ENCODE measurements at regions not wholly inside any gene's neighbourhood (a gene's known extent, or its start where the extent isn't known, plus 50 kb on each side); places are given as distances from the start of the nearest gene placed in this dataset.

GRCh38 chr13:106635616-106636015 lies 67.7 kb upstream of the ARGLU1 start:
- TF ChIP-seq JUND (IDR thresholded peaks at IDR 0.05), result no peak
- no peak for TF ChIP-seq SRF (IDR thresholded peaks at IDR 0.05; ENCODE audit: low read depth)
- TF ChIP-seq POLR2A (IDR thresholded peaks at IDR 0.05; ENCODE audit: borderline replicate concordance, extremely low read depth, insufficient read depth, insufficient read length), result no peak
- TF ChIP-seq CTCF (IDR thresholded peaks at IDR 0.05 in 2 of 3, conservative IDR thresholded peaks at IDR 0.05 in 1 of 3; ENCODE audit: borderline replicate concordance in 1 of 3, insufficient read depth in 1 of 3, low read depth in 2 of 3, low read length in 2 of 3), result no peak
- no peak for TF ChIP-seq ZNF274 (IDR thresholded peaks at IDR 0.05; ENCODE audit: low read depth, low read length)
- no peak for TF ChIP-seq CEBPB (IDR thresholded peaks at IDR 0.05; ENCODE audit: low read depth)
- TF ChIP-seq FOSL1 (IDR thresholded peaks at IDR 0.05; ENCODE audit: low read depth), result no peak
- no peak for TF ChIP-seq EZH2phosphoT487 (IDR thresholded peaks at IDR 0.05; ENCODE audit: borderline replicate concordance)
- TF ChIP-seq RAD21 (IDR thresholded peaks at IDR 0.05; ENCODE audit: low read depth), result no peak
- no peak for TF ChIP-seq EZH2 (IDR thresholded peaks at IDR 0.05)
- no peak for TF ChIP-seq REST (IDR thresholded peaks at IDR 0.05; ENCODE audit: low read depth)
- TF ChIP-seq SP1 (IDR thresholded peaks at IDR 0.05; ENCODE audit: low read depth), result no peak
- TF ChIP-seq SIN3A (IDR thresholded peaks at IDR 0.05; ENCODE audit: low read depth), result no peak
